Lower leg skin (tissue), 4 donors: ENCODE measurements at regions not wholly inside any gene's neighbourhood (a gene's known extent, or its start where the extent isn't known, plus 50 kb on each side); places are given as distances from the start of the nearest gene placed in this dataset.

Experiments
- DNase-seq, 2 donors: peaks; one replicate each; pipeline ENCODE4 v3.0.0-alpha.2; 2019; ENCODE audit warnings: low spot score in 2 of 2
- H3K4me3 ChIP-seq: fragments of 200-600 bp; sonication (generic); 2 replicates; pipeline ENCODE4 v1.5.1; 2017; ENCODE audit warnings: mild to moderate bottlenecking, low read depth; ENCODE audit not compliant: poor library complexity, severe bottlenecking
- CTCF ChIP-seq, 3 donors: fragments of 450-650 bp; IDR thresholded peaks; one replicate each; pipeline ENCODE4 v1.5.1; 2016; ENCODE audit warnings: antibody characterized with exemption in 3 of 3, mild to moderate bottlenecking in 3 of 3, moderate library complexity in 2 of 3
- POLR2A ChIP-seq, 2 donors: fragments of 450-650 bp; IDR thresholded peaks; one replicate each; pipeline ENCODE4 v1.6.1; 2016 to 2017; ENCODE audit warnings: antibody characterized with exemption in 2 of 2, mild to moderate bottlenecking in 1 of 2, moderate library complexity in 1 of 2
- WGBS, 2 donors: methylation state at CpG; one replicate each; pipeline ENCODE4 v1.1.5; 2018; 5-methylcytosine and 5-hydroxymethylcytosine counted together
- intact Hi-C: fragments of 100-400 bp; cut with DNase I; formaldehyde crosslinking; loops from one replicate; pipeline ENCODE4 v1.15.0; 2023; ENCODE audit warnings: low total_unique reads

- DNase-seq = no peak
- WGBS, 2 donors = 75 to 81% methylated on average over 6 of the region's 6 CpGs
- no peak overlapping the region for H3K4me3 ChIP-seq
- no peak for TF ChIP-seq POLR2A (IDR thresholded peaks at IDR 0.05)
- no peak for TF ChIP-seq CTCF (IDR thresholded peaks at IDR 0.05)
- intact Hi-C loops = no loop called here
Measured at GRCh38 chr1:238789916-238790667, 596.3 kb upstream of the CHRM3 start.

- DNase-seq = no peak
- no peak for TF ChIP-seq POLR2A (IDR thresholded peaks at IDR 0.05)
- TF ChIP-seq CTCF (IDR thresholded peaks at IDR 0.05) = no peak
- 62 to 76% methylated on average over 5 of the region's 5 CpGs for WGBS, 2 donors
- no peak overlapping the region for H3K4me3 ChIP-seq
- intact Hi-C loops = no loop called here
Measured at GRCh38 chr1:238787471-238787870, 598.9 kb upstream of the CHRM3 start.

GRCh38 chr1:238783633-238784032 lies 602.7 kb upstream of the CHRM3 start:
- intact Hi-C loops = no loop called here
- no peak for DNase-seq
- no peak for TF ChIP-seq POLR2A (IDR thresholded peaks at IDR 0.05)
- TF ChIP-seq CTCF (IDR thresholded peaks at IDR 0.05) = no peak
- no peak overlapping the region for H3K4me3 ChIP-seq

- DNase-seq = no peak
- TF ChIP-seq CTCF (IDR thresholded peaks at IDR 0.05) (no peak), POLR2A (IDR thresholded peaks at IDR 0.05) (no peak)
- WGBS, 2 donors = 72 to 74% methylated on average over 3 of the region's 3 CpGs
- intact Hi-C loops = no loop called here
- no peak overlapping the region for H3K4me3 ChIP-seq
Measured at GRCh38 chr1:238779716-238780115, 606.7 kb upstream of the CHRM3 start.

GRCh38 chr1:238778113-238778512 lies 608.3 kb upstream of the CHRM3 start:
- no peak overlapping the region for H3K4me3 ChIP-seq
- intact Hi-C loops = no loop called here
- TF ChIP-seq CTCF (IDR thresholded peaks at IDR 0.05) (no peak), POLR2A (IDR thresholded peaks at IDR 0.05) (no peak)
- no peak for DNase-seq
- 54 to 64% methylated on average over 1 of the region's 1 CpG for WGBS, 2 donors

GRCh38 chr1:238777551-238777950 lies 608.8 kb upstream of the CHRM3 start:
- no peak for DNase-seq
- no peak for TF ChIP-seq CTCF (IDR thresholded peaks at IDR 0.05)
- TF ChIP-seq POLR2A (IDR thresholded peaks at IDR 0.05) = no peak
- intact Hi-C loops = no loop called here
- H3K4me3 ChIP-seq = no peak overlapping the region
